SW480 (cell line): ENCODE measurements at regions not wholly inside any gene's neighbourhood (a gene's known extent, or its start where the extent isn't known, plus 50 kb on each side); places are given as distances from the start of the nearest gene placed in this dataset.
"Not testable (repeated sequence)": the region's sequence is repeated elsewhere in the genome, so short reads cannot be mapped to it uniquely, and the experiment has no call there.

Experiments used
- DNase-seq: peaks from one replicate; pipeline ENCODE4 v3.0.0-alpha.2; 2016; ENCODE audit warnings: low spot score

DNA sequence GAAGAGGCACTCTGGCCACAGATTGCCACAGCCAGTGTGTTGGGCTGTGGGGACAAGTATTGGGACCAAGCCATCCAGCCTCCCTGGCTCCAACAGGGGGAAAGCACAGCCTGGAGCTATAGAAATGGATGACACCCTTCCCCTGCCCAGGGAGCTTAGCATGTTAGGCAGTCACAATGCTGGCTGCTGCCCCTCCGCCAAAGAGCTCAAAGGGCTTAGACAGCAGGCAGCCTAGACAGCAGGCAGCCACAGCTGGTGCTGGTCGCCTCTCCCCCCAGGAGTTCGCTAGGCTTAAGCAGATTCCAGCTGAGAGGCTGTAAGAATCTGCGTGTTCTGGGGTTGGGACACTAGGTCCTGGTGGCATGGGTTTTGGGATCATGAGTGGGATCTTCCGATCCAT lies 94.5 kb upstream of the MXRA5 start:
- no peak for DNase-seq

DNA sequence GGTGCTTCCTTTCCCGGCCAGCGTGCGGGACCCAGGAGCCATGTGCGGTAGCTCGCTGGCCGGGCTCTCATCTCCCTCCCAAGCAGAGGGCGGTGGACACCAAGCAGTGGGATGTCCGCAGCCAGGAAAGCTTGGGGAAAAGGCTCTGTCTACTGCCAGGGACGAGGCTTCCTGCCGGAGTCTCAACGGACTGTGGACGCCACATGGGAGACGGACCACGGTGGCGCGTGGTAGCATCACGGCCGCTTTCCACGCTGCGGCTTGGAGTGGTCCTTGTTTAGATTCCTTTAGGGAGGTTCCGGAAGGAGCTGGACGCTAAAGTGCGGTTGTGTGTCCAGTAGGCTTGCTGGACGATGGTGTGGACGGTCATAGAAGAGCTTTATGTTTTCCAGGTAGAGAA lies 89.5 kb upstream of the MXRA5 start:
- not testable (repeated sequence) for DNase-seq

- DNase-seq: no peak
These were observed 88.6 kb upstream of the MXRA5 start for GRCh38 chrX:3435057-3435456.

- no peak for DNase-seq
These were observed 82.3 kb upstream of the MXRA5 start for GRCh38 chrX:3428792-3429191.

DNA sequence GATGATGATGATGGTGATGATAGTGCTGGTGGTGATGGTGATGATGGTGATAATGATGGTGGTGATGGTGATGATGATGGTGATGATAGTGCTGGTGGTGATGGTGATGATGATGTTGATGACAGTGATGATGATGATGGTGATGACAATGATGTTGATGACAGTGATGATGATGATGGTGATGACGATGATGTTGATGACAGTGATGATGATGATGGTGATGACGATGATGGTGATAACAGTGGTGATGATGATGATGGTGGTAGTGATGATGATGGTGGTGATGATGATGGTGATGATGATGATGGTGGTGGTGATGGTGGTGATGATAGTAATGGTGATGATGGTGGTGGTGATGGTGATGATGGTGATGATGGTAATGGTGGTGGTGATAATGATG lies 80.1 kb upstream of the MXRA5 start:
- DNase-seq: no peak

- no peak for DNase-seq
These were observed 78.6 kb upstream of the MXRA5 start for GRCh38 chrX:3425031-3425430.

- DNase-seq: no peak
These were observed 73.9 kb upstream of the MXRA5 start for GRCh38 chrX:3420316-3420715.

DNA sequence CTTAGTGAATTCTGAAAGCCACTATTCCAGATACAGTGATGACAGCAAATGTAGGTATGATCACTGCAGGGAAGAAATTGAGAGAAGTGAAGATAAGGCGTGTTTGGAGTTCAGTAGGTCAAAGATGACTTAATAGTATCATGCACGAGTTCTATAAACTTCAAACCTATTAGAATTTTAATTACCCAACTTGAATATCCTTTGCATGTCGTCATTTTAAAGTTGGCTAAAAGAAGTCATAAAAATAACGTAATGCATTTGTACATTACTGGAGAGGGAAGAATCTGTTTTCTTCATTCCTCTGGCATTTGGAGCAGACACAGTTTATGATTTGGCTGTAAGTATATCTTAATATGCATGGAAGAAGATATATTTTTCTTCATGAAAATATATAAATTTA lies 68.6 kb upstream of the MXRA5 start:
- no peak for DNase-seq

- not testable (repeated sequence) for DNase-seq
These were observed 65.2 kb upstream of the MXRA5 start for GRCh38 chrX:3411626-3412025.

DNA sequence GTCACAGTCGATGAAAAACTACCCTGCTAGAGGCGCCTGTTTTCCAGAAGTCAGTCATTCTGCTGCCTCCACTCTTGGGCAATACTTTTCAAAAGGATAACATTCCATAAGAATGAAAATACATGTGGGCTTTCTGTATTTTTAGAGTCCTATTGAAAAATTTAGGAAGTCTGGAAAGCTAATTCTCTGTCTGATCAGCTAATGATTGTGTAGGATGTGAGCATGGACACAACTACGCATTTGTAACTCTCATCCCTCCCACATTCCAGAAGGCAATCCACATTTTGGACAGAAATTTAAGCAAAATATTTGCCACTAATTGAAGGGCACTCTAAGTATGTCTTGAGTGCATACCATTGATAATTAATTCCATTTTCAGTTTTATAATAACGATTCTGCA lies 63.5 kb upstream of the MXRA5 start:
- DNase-seq: not testable (repeated sequence)

- no peak for DNase-seq
These were observed 61.3 kb upstream of the MXRA5 start for GRCh38 chrX:3407781-3408180.

DNA sequence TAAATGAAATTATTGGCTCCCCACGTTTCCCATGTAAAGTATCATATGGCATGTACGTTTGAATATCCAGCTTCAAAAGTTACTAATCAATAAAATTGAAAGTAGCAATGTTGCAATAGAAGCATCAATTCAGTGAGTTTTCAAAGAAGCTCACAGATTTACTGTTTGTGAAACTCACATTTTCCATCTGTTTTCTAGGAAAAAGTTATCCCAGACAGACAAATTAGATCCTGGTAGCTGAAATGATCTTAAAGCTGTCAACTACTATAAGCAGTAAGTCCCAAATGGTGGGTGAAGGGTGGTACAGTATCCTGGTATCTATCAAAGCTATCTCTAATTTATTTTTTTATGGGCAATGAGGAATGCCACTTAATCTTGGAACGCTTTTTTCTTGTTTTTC lies 60.7 kb upstream of the MXRA5 start:
- DNase-seq: no peak

DNA sequence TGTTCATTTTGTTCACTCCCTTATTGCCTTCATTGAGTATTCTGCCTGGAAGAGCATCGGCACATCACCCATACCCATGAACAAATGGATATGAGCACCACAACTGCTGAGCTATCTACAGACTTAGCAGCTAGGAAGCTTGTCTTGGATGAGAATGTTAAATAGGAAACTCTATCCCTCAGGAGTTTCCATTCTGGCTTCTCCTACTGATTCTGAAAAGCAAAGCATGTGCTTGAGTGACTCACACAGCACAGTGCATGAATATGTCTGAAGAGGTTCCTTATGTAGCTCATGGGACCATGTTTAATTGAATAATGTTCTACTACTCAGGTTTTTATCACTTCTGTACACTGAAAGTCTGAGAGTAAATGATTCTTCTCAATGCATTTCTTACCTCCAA lies 57.3 kb upstream of the MXRA5 start:
- DNase-seq: no peak
